ENCODE measurements at regions not wholly inside any gene's neighbourhood (a gene's known extent, or its start where the extent isn't known, plus 50 kb on each side); places are given as distances from the start of the nearest gene placed in this dataset.

- TF ChIP-seq CTCF (conservative IDR thresholded peaks at IDR 0.05) = no peak
- no peaks in the 10 kb centered on the region for H3K79me2 ChIP-seq (ENCODE audit: insufficient read depth, low read length)
- no peaks in the 10 kb centered on the region for H3K23me2 ChIP-seq (ENCODE audit: insufficient read length, low read depth, low read length, poor library complexity, severe bottlenecking)
- H2BK12ac ChIP-seq (ENCODE audit: insufficient read length, low read depth, low read length) = no peak overlapping the region
- H2AK5ac ChIP-seq (ENCODE audit: insufficient read length, low read length) = no peak overlapping the region
- H3K18ac ChIP-seq (ENCODE audit: insufficient read length, low read depth, low read length) = no peak overlapping the region
- Mint-ChIP-seq H3K9me3 (no peaks in the 10 kb centered on the region), H3K4me1 (no peaks in the 10 kb centered on the region), H3K27ac (no peak overlapping the region), H3K4me3 (no peak overlapping the region), H3K36me3 (ENCODE audit: insufficient read depth in 1 of 3, low read depth in 3 of 3) (no peaks in the 10 kb centered on the region), H3K27me3 (ENCODE audit: low read depth) (no peaks in the 10 kb centered on the region)
- H3K14ac ChIP-seq (ENCODE audit: insufficient read depth, low read length) = no peak overlapping the region
- H3K27me3 ChIP-seq (ENCODE audit: insufficient read depth, low read length) = no peaks in the 10 kb centered on the region
- H3K4me1 ChIP-seq (ENCODE audit: insufficient read depth, low read length) = no peaks in the 10 kb centered on the region
- no peak overlapping the region for H3K9ac ChIP-seq (ENCODE audit: extremely low read depth, insufficient read length, low read length)
- no peak overlapping the region for H2BK5ac ChIP-seq (ENCODE audit: insufficient read length, low read length)
- no peaks in the 10 kb centered on the region for H3K79me1 ChIP-seq (ENCODE audit: insufficient read depth, low read depth, low read length, poor library complexity, severe bottlenecking)
- H4K91ac ChIP-seq (ENCODE audit: insufficient read length, low read depth, low read length) = no peak overlapping the region
- H4K20me1 ChIP-seq (ENCODE audit: control insufficient read depth, insufficient read depth, insufficient read length) = no peaks in the 10 kb centered on the region
- no peak overlapping the region for H2BK20ac ChIP-seq (ENCODE audit: low read depth, low read length, poor library complexity, severe bottlenecking)
- H2BK15ac ChIP-seq (ENCODE audit: low read depth, low read length) = no peak overlapping the region
- no peak overlapping the region for H3K4me2 ChIP-seq (ENCODE audit: insufficient read depth, insufficient read length, low read length)
- no peak overlapping the region for H4K5ac ChIP-seq (ENCODE audit: insufficient read length, low read depth, low read length)
- DNase-seq = no peak
- WGBS (ENCODE audit: extremely low coverage, insufficient read length, low lambda C conversion rate) = no CpG with 5 or more reads among the region's 2 CpGs
- H3K9me3 ChIP-seq (ENCODE audit: control insufficient read depth, low read depth, low read length) = no peaks in the 10 kb centered on the region
- H3K27ac ChIP-seq (ENCODE audit: insufficient read length, low read depth, low read length) = no peak overlapping the region
- H2AFZ ChIP-seq (ENCODE audit: low read length) = no peak overlapping the region
- H3T11ph ChIP-seq (ENCODE audit: low read length) = no peak overlapping the region
- H3K23ac ChIP-seq (ENCODE audit: insufficient read length, low read depth, low read length) = no peak overlapping the region
- H3K56ac ChIP-seq (ENCODE audit: insufficient read length, low read depth, low read length) = no peak overlapping the region
- H2BK120ac ChIP-seq (ENCODE audit: low read depth, low read length, poor library complexity, severe bottlenecking) = no peak overlapping the region
- no peak overlapping the region for H3K4ac ChIP-seq (ENCODE audit: low read depth, low read length)
- H4K8ac ChIP-seq (replicated peaks; ENCODE audit: insufficient read length, low read depth, low read length) = no peak overlapping the region
Measured at GRCh38 chr3:99128235-99128634, 226.7 kb upstream of the DCBLD2 start.
